HG03045 (cell line): ENCODE measurements at regions not wholly inside any gene's neighbourhood (a gene's known extent, or its start where the extent isn't known, plus 50 kb on each side); places are given as distances from the start of the nearest gene placed in this dataset.

ENCODE experiments used
- ATAC-seq: cut with Tn5 transposase; IDR thresholded peaks from one replicate; pipeline ENCODE4 v1.9.1; 2021; ENCODE audit warnings: mild to moderate bottlenecking, moderate library complexity; ENCODE audit not compliant: unreplicated experiment

- no peak for ATAC-seq
Observed at GRCh38 chr12:24027352-24027751, 77.9 kb upstream of the SOX5 start.

GRCh38 chr12:24025153-24025798 is 75.8 kb upstream of the SOX5 start:
- ATAC-seq, result no peak

- ATAC-seq, result no peak
Observed at GRCh38 chr12:24023081-24023480, 73.6 kb upstream of the SOX5 start.

GRCh38 chr12:24021164-24021502 is 71.7 kb upstream of the SOX5 start:
- no peak for ATAC-seq

- ATAC-seq, result no peak
Observed at GRCh38 chr12:24020397-24021163, 71.1 kb upstream of the SOX5 start.

- no peak for ATAC-seq
Observed at GRCh38 chr12:24015833-24016160, 66.3 kb upstream of the SOX5 start.

GRCh38 chr12:24014915-24015832 is 65.7 kb upstream of the SOX5 start:
- no peak for ATAC-seq

GRCh38 chr12:24014240-24014639 is 64.8 kb upstream of the SOX5 start:
- no peak for ATAC-seq

GRCh38 chr12:24012528-24012927 is 63.1 kb upstream of the SOX5 start:
- ATAC-seq, result no peak

GRCh38 chr12:24011927-24012507 is 62.5 kb upstream of the SOX5 start:
- no peak for ATAC-seq

- no peak for ATAC-seq
Observed at GRCh38 chr12:24008166-24008565, 58.7 kb upstream of the SOX5 start.
